Pancreas (tissue), 10 donors: ENCODE measurements at regions not wholly inside any gene's neighbourhood (a gene's known extent, or its start where the extent isn't known, plus 50 kb on each side); places are given as distances from the start of the nearest gene placed in this dataset.
A peak's percentile ranks its signal among the peaks of the same experiment; 100 is the strongest.

Experiments used
- ATAC-seq, 4 donors: fragments of 200-7000 bp; cut with Tn5 transposase; one replicate each; pipeline versions ENCODE4 v1.8.0 to v1.9.1; 2020; ENCODE audit warnings: mild to moderate bottlenecking in 4 of 4, moderate library complexity in 4 of 4
- DNase-seq, 6 donors: peaks; one replicate each; pipeline ENCODE4 v3.0.0-alpha.2; 2020
- FAIRE-seq: peaks from 2 replicates; lab custom pipeline; 2012; peaks lifted over from hg19 to GRCh38; lab: Jason Lieb, UNC
- H3K27ac ChIP-seq, 4 donors: fragments of 200-600 bp; sonication (generic); 1 replicate in 3 of 4; 2 replicates in 1 of 4; pipeline versions ENCODE4 v1.5.0 to v1.8.0; 2020
- H3K27me3 ChIP-seq, 4 donors: fragments of 200-600 bp; one replicate each; pipeline ENCODE4 v1.8.0; 2021
- H3K36me3 ChIP-seq, 3 donors: fragments of 200-600 bp; sonication (generic) in 1 of 3; one replicate each; pipeline versions ENCODE4 v1.5.0 to v1.8.0; 2020 to 2021
- H3K4me1 ChIP-seq, 3 donors: fragments of 200-600 bp; one replicate each; pipeline ENCODE4 v1.8.0; 2021
- H3K4me3 ChIP-seq, 4 donors: fragments of 200-600 bp; sonication (generic) in 2 of 4; one replicate each; pipeline versions ENCODE4 v1.5.0 to v1.8.0; 2020 to 2021
- H3K9me3 ChIP-seq, 4 donors: fragments of 200-600 bp; one replicate each; pipeline ENCODE4 v1.8.0; 2021
- CTCF ChIP-seq, 4 donors: fragments of 200-600 bp; sonication (generic) in 3 of 4; IDR thresholded peaks; one replicate each; pipeline versions ENCODE4 v1.5.0 to v1.8.0; 2021; ENCODE audit warnings: antibody characterized with exemption in 4 of 4
- WGBS, 2 donors: extraction: QIAGEN DNeasy Blood & Tissue Kit; methylation state at CpG; one replicate each; pipeline ENCODE4 v1.1.7; 2013; 5-methylcytosine and 5-hydroxymethylcytosine counted together
- intact Hi-C, 3 donors: fragments of 100-400 bp; cut with DNase I; formaldehyde crosslinking; loops; one replicate each; pipeline versions ENCODE4 v1.11.1 to v1.14.2; 2022
- donor health status: healthy with polysubstance abuse.
- donor health status: DM: no; HTN: no; CAD: no; lungs with moderate emphysema.
- donor health status: DM: no; HTN: no; CAD: no.
- donor health status: control.
- donor health status: control.
- donor health status: Bipolar disorder and iron deficiency.
- donor health status: DM: yes; HTN: yes; CAD: no.
- donor health status: DM: no; HTN: no; CAD: no.
- donor health status: DM: no; HTN: no; CAD: no.
- donor health status: DM: yes; HTN: yes; CAD: no.

GRCh38 chr3:40701016-40701588 lies 176.3 kb downstream of the ZNF621 start:
- Histone ChIP-seq H3K27me3 (no peaks in the 10 kb centered on the region), H3K4me1 (no peaks in the 10 kb centered on the region), H3K36me3 (no peaks in the 10 kb centered on the region), H3K27ac (no peak overlapping the region), H3K4me3 (no peak overlapping the region), H3K9me3 (peaks cover 0 to 4% (median 0%) of the 10 kb centered on the region in 4 donors)
- DNase-seq (no peak), ATAC-seq (no peak), FAIRE-seq (no peak)
- TF ChIP-seq CTCF (IDR thresholded peaks at IDR 0.05) = no peak
- intact Hi-C loops = no loop called here
- 78 to 86% methylated on average over 1 of the region's 1 CpG for WGBS, 2 donors

GRCh38 chr3:40704224-40704623 lies 179.5 kb downstream of the ZNF621 start:
- no peak overlapping the region for H3K27ac ChIP-seq
- H3K27me3 ChIP-seq = no peaks in the 10 kb centered on the region

DNA sequence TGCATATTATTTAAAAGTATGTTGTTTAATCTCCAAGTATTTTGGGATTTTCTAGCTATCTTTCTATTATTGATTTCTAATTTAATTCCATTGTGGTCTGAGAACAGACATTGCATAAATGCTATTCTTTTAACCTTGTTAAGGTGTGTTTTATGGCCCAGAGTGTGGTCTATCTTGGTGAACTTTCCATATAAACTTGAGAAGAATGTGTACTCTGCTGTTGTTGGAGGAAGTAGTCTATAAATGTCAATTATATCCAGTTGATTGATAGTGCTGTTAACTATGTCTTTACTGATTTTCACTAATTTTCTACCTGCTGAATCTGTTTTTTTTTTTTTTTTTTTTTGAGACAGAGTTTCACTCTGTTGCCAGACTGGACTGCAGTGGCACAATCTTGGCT lies 180.9 kb downstream of the ZNF621 start:
- FAIRE-seq = peak; percentile 43
- peaks cover 0 to 4% (median 0%) of the 10 kb centered on the region in 4 donors for H3K9me3 ChIP-seq
- H3K27me3 ChIP-seq = no peaks in the 10 kb centered on the region
- ATAC-seq = no peak
- no peak overlapping the region for H3K4me3 ChIP-seq
- DNase-seq = no peak
- no peak overlapping the region for H3K27ac ChIP-seq
- intact Hi-C loops = no loop called here
- no peak for TF ChIP-seq CTCF (IDR thresholded peaks at IDR 0.05)
- no peaks in the 10 kb centered on the region for H3K36me3 ChIP-seq
- H3K4me1 ChIP-seq = no peaks in the 10 kb centered on the region

More at GRCh38 chr3:40704224-40704623, 179.5 kb downstream of the ZNF621 start:
- FAIRE-seq = peak; percentile 45
- no peak for ATAC-seq
- Histone ChIP-seq H3K36me3 (no peaks in the 10 kb centered on the region), H3K9me3 (peaks cover 0 to 4% (median 0%) of the 10 kb centered on the region in 4 donors), H3K4me3 (no peak overlapping the region), H3K4me1 (no peaks in the 10 kb centered on the region)
- WGBS, 2 donors = 51 to 53% methylated on average over 1 of the region's 1 CpG
- no peak for TF ChIP-seq CTCF (IDR thresholded peaks at IDR 0.05)
- no peak for DNase-seq
- intact Hi-C loops = no loop called here

GRCh38 chr3:40713306-40713705 lies 188.5 kb downstream of the ZNF621 start:
- Histone ChIP-seq H3K4me3 (no peak overlapping the region), H3K9me3 (no peaks in the 10 kb centered on the region), H3K4me1 (peaks cover 0 to 3% (median 0%) of the 10 kb centered on the region in 3 donors), H3K27ac (no peak overlapping the region), H3K27me3 (no peaks in the 10 kb centered on the region), H3K36me3 (no peaks in the 10 kb centered on the region)
- no peak for FAIRE-seq
- intact Hi-C loops = no loop called here
- peak in 2 of 6 donors; percentile 38 to 40 for DNase-seq
- ATAC-seq = peak; percentile 79 to 99 (median 88)
- no peak for TF ChIP-seq CTCF (IDR thresholded peaks at IDR 0.05)

DNA sequence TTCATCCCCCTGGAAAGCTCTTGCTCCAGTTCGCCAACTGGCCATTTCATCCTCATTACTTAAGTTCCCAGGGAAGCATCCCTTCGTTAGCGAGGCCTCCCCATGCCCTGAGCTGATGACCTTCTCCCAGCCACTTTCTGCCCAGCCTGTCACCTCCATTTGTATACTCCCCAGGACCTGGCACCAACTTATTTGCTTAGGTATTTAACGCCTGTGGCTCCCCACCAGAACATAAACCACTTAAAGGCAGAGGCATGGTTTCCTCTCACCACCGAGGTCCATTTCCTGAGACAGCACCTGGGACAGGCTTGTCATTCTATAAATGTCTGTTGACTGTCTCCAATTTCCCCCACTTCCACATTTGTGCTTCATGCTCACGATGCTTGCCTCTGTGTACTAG lies 189.0 kb downstream of the ZNF621 start:
- DNase-seq (no peak), ATAC-seq (no peak), FAIRE-seq (no peak)
- Histone ChIP-seq H3K27ac (no peak overlapping the region), H3K9me3 (no peaks in the 10 kb centered on the region), H3K4me3 (no peak overlapping the region), H3K36me3 (no peaks in the 10 kb centered on the region), H3K4me1 (peaks cover 0 to 3% (median 0%) of the 10 kb centered on the region in 3 donors), H3K27me3 (no peaks in the 10 kb centered on the region)
- intact Hi-C loops = no loop called here
- 78% methylated on average over 6 of the region's 6 CpGs for WGBS, 2 donors
- no peak for TF ChIP-seq CTCF (IDR thresholded peaks at IDR 0.05)
